Amniotic stem cell (primary cell): ENCODE measurements at regions not wholly inside any gene's neighbourhood (a gene's known extent, or its start where the extent isn't known, plus 50 kb on each side); places are given as distances from the start of the nearest gene placed in this dataset.
A peak's percentile ranks its signal among the peaks of the same experiment; 100 is the strongest.

Source experiments
- DNase-seq: peaks from one replicate; lab custom pipeline; 2025; lab: John Stamatoyannopoulos, UW

- no peak for DNase-seq
Observed at GRCh38 chr7:47147213-47147631, 434.7 kb downstream of the TNS3 start.

- no peak for DNase-seq
Observed at GRCh38 chr7:47145982-47146381, 435.9 kb downstream of the TNS3 start.

- no peak for DNase-seq
Observed at GRCh38 chr7:47145186-47145725, 436.7 kb downstream of the TNS3 start.

GRCh38 chr7:47143339-47143738, 438.6 kb downstream of the TNS3 start:
- peak; percentile 47 for DNase-seq

GRCh38 chr7:47142867-47143175, 439.1 kb downstream of the TNS3 start:
- no peak for DNase-seq

- DNase-seq = no peak
Observed at GRCh38 chr7:47142169-47142866, 439.6 kb downstream of the TNS3 start.

- DNase-seq = no peak
Observed at GRCh38 chr7:47132471-47132870, 449.4 kb downstream of the TNS3 start.

- no peak for DNase-seq
Observed at GRCh38 chr7:47128700-47129099, 453.2 kb downstream of the TNS3 start.

- no peak for DNase-seq
Observed at GRCh38 chr7:47125529-47125928, 456.4 kb downstream of the TNS3 start.

- DNase-seq = no peak
Observed at GRCh38 chr7:47119261-47119865, 462.5 kb downstream of the TNS3 start.

GRCh38 chr7:47104206-47104549, 477.7 kb downstream of the TNS3 start:
- no peak for DNase-seq

GRCh38 chr7:47103498-47104205, 478.3 kb downstream of the TNS3 start:
- DNase-seq = no peak

- no peak for DNase-seq
Observed at GRCh38 chr7:47102331-47102841, 479.5 kb downstream of the TNS3 start.

GRCh38 chr7:47100817-47101435, 481.0 kb downstream of the TNS3 start:
- DNase-seq = no peak

GRCh38 chr7:47100148-47100816, 481.6 kb downstream of the TNS3 start:
- DNase-seq = no peak

- no peak for DNase-seq
Observed at GRCh38 chr7:47097431-47097830, 484.5 kb downstream of the TNS3 start.

GRCh38 chr7:47095946-47096345, 486.0 kb downstream of the TNS3 start:
- no peak for DNase-seq

- no peak for DNase-seq
Observed at GRCh38 chr7:47094462-47094861, 487.4 kb downstream of the TNS3 start.

GRCh38 chr7:47093320-47094234, 488.3 kb downstream of the TNS3 start:
- DNase-seq = no peak

GRCh38 chr7:47092336-47092735, 489.6 kb downstream of the TNS3 start:
- no peak for DNase-seq

GRCh38 chr7:47091141-47091540, 490.8 kb downstream of the TNS3 start:
- no peak for DNase-seq
